Liver (tissue), 8 donors: ENCODE measurements at regions not wholly inside any gene's neighbourhood (a gene's known extent, or its start where the extent isn't known, plus 50 kb on each side); places are given as distances from the start of the nearest gene placed in this dataset.

Experiments used
- DNase-seq: peaks from one replicate; pipeline ENCODE4 v3.0.0-alpha.2; 2017; ENCODE audit warnings: low spot score
- H3K27ac ChIP-seq, 2 donors: one replicate each; pipeline ENCODE4 v1.7.0; 2013; ENCODE audit warnings: inconsistent platforms in 2 of 2, low read length in 2 of 2, control low read depth in 1 of 2, low read depth in 1 of 2, mild to moderate bottlenecking in 1 of 2
- H3K27me3 ChIP-seq, 4 donors: one replicate each; pipeline versions ENCODE4 v1.6.1 to v1.7.0; 2013; ENCODE audit warnings: low read length in 3 of 4, inconsistent platforms in 1 of 4, mild to moderate bottlenecking in 1 of 4, moderate library complexity in 1 of 4; ENCODE audit not compliant: control insufficient read depth in 4 of 4, insufficient read depth in 4 of 4
- H3K36me3 ChIP-seq, 4 donors: one replicate each; pipeline versions ENCODE4 v1.6.1 to v1.7.0; 2013; ENCODE audit warnings: low read length in 3 of 4, mild to moderate bottlenecking in 3 of 4, low read depth in 1 of 4, moderate library complexity in 1 of 4; ENCODE audit not compliant: control insufficient read depth in 4 of 4, insufficient read depth in 3 of 4
- H3K4me1 ChIP-seq, 4 donors: one replicate each; pipeline versions ENCODE4 v1.6.1 to v1.7.0; 2013; ENCODE audit warnings: low read length in 3 of 4, mild to moderate bottlenecking in 3 of 4, moderate library complexity in 1 of 4; ENCODE audit not compliant: control insufficient read depth in 4 of 4, insufficient read depth in 4 of 4
- H3K4me3 ChIP-seq, 3 donors: one replicate each; pipeline versions ENCODE4 v1.6.1 to v1.7.0; 2013; ENCODE audit warnings: low read length in 3 of 3, control low read depth in 1 of 3, low read depth in 1 of 3, mild to moderate bottlenecking in 1 of 3
- H3K9ac ChIP-seq, 2 donors: one replicate each; pipeline ENCODE4 v1.7.0; 2013; ENCODE audit warnings: low read length in 2 of 2, mild to moderate bottlenecking in 2 of 2, moderate library complexity in 2 of 2, control low read depth in 1 of 2, low read depth in 1 of 2
- H3K9me3 ChIP-seq, 4 donors: one replicate each; pipeline versions ENCODE4 v1.6.1 to v1.7.0; 2013; ENCODE audit warnings: low read length in 3 of 4; ENCODE audit not compliant: control insufficient read depth in 4 of 4
- EGR1 ChIP-seq, 2 donors: IDR thresholded peaks; 2 replicates each; pipeline ENCODE4 v1.6.1; 2016 to 2018; ENCODE audit warnings: antibody characterized with exemption in 2 of 2, low read depth in 2 of 2
- FOXA1 ChIP-seq: IDR thresholded peaks from 2 replicates; pipeline ENCODE4 v1.6.1; 2016; ENCODE audit warnings: antibody characterized with exemption
- FOXA2 ChIP-seq: IDR thresholded peaks from 2 replicates; pipeline ENCODE4 v1.6.1; 2016; ENCODE audit warnings: antibody characterized with exemption
- GABPA ChIP-seq, 2 donors: IDR thresholded peaks in 1 of 2; conservative IDR thresholded peaks in 1 of 2; 2 replicates each; pipeline ENCODE4 v1.6.1; 2016; ENCODE audit warnings: antibody characterized with exemption in 2 of 2, mild to moderate bottlenecking in 1 of 2, moderate library complexity in 1 of 2
- HNF4A ChIP-seq, 2 donors: conservative IDR thresholded peaks; 2 replicates each; pipeline ENCODE4 v1.6.1; 2016; ENCODE audit warnings: antibody characterized with exemption in 2 of 2, mild to moderate bottlenecking in 2 of 2
- HNF4G ChIP-seq: IDR thresholded peaks from 2 replicates; pipeline ENCODE4 v1.6.1; 2016; ENCODE audit warnings: antibody characterized with exemption
- JUND ChIP-seq, 2 donors: IDR thresholded peaks; 2 replicates each; pipeline ENCODE4 v1.6.1; 2016; ENCODE audit warnings: antibody characterized with exemption in 2 of 2
- NR2F2 ChIP-seq: IDR thresholded peaks from 2 replicates; pipeline ENCODE4 v1.6.1; 2016; ENCODE audit warnings: antibody characterized with exemption
- RAD21 ChIP-seq, 2 donors: IDR thresholded peaks; 2 replicates each; pipeline ENCODE4 v1.6.1; 2016; ENCODE audit warnings: antibody characterized with exemption in 2 of 2, mild to moderate bottlenecking in 2 of 2
- RXRA ChIP-seq, 2 donors: IDR thresholded peaks; 2 replicates each; pipeline ENCODE4 v1.6.1; 2017 to 2018; ENCODE audit warnings: antibody characterized with exemption in 2 of 2, mild to moderate bottlenecking in 1 of 2
- SP1 ChIP-seq: IDR thresholded peaks from 2 replicates; pipeline ENCODE4 v1.6.1; 2018; ENCODE audit warnings: antibody characterized with exemption, mild to moderate bottlenecking
- TAF1 ChIP-seq: conservative IDR thresholded peaks from 2 replicates; pipeline ENCODE4 v1.6.1; 2016; ENCODE audit warnings: antibody characterized with exemption, mild to moderate bottlenecking
- YY1 ChIP-seq: IDR thresholded peaks from 2 replicates; pipeline ENCODE4 v1.6.1; 2016; ENCODE audit warnings: antibody characterized with exemption, mild to moderate bottlenecking
- WGBS: extraction: QIAGEN DNeasy Blood & Tissue Kit; methylation state at CpG from one replicate; pipeline ENCODE4 v1.1.7; 2013; 5-methylcytosine and 5-hydroxymethylcytosine counted together
- TF ChIP-seq, protein P1 (sequence below): fragments of 150-350 bp; IDR thresholded peaks from 2 replicates; pipeline ENCODE4 v1.5.1; 2017; ENCODE audit warnings: improper control_type of control experiment, low read depth, low read length; ENCODE audit not compliant: missing input control
- TF ChIP-seq, protein P2 (sequence below): IDR thresholded peaks from 2 replicates; pipeline ENCODE4 v1.6.1; 2016; ENCODE audit warnings: antibody characterized with exemption
- TF ChIP-seq, protein P3 (sequence below): IDR thresholded peaks from 2 replicates; pipeline ENCODE4 v1.6.1; 2016; ENCODE audit warnings: antibody characterized with exemption
- TF ChIP-seq, protein P4 (sequence below): IDR thresholded peaks from 2 replicates; pipeline ENCODE4 v1.6.1; 2016; ENCODE audit warnings: antibody characterized with exemption, mild to moderate bottlenecking
- TF ChIP-seq, protein P5 (sequence below): IDR thresholded peaks from 2 replicates; pipeline ENCODE4 v1.6.1; 2016; ENCODE audit warnings: antibody characterized with exemption
- donor health status: healthy.
- donor health status: healthy.
- donor health status: healthy.
- donor health status: healthy.
- donor health status: healthy.

DNA sequence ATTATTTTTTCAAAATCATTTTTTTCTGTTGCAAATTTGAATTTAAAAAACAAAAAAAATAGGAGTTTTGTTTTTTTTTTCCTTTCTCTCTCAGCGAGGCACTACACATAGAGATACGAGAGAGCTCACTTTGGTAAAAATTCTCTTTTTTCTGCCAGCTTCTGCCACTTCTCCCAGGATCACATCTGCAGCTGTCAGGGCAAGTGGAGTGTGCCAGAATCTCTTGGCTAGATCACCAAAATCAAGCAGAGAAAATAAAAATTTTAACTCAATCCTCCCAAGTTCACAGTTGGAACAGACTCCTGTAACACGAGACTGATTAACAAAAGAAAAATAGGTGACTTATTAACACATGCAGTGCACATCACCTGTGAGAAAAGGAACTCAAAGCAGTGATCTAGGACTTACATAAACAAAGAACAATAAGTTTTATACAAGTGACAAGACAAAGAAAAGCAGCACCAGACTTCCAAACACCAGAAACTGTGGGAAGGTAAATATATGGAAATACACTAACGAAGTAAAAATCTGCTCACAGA, 213.2 kb upstream of the ZFP42 start:
- no peak for DNase-seq
- H3K27ac ChIP-seq: no peak overlapping the region

More for the DNA sequence above, 213.2 kb upstream of the ZFP42 start:
- no peaks in the 10 kb centered on the region for H3K4me1 ChIP-seq
- H3K9ac ChIP-seq: no peak overlapping the region
- H3K36me3 ChIP-seq: no peaks in the 10 kb centered on the region
- H3K9me3 ChIP-seq: peaks cover 0 to 3% (median 0%) of the 10 kb centered on the region in 4 donors
- TF ChIP-seq FOXA2 (no peak), JUND (IDR thresholded peaks at IDR 0.05) (no peak), HNF4G (no peak), YY1 (no peak), SP1 (no peak), TAF1 (no peak), RXRA (IDR thresholded peaks at IDR 0.05) (no peak), FOXA1 (no peak), EGR1 (IDR thresholded peaks at IDR 0.05; ENCODE audit: low read depth in 2 of 2) (no peak), RAD21 (IDR thresholded peaks at IDR 0.05) (no peak), NR2F2 (no peak), HNF4A (conservative IDR thresholded peaks at IDR 0.05) (no peak), GABPA (IDR thresholded peaks at IDR 0.05 in 1 of 2, conservative IDR thresholded peaks at IDR 0.05 in 1 of 2) (no peak)
- TF ChIP-seq, protein P1, sequence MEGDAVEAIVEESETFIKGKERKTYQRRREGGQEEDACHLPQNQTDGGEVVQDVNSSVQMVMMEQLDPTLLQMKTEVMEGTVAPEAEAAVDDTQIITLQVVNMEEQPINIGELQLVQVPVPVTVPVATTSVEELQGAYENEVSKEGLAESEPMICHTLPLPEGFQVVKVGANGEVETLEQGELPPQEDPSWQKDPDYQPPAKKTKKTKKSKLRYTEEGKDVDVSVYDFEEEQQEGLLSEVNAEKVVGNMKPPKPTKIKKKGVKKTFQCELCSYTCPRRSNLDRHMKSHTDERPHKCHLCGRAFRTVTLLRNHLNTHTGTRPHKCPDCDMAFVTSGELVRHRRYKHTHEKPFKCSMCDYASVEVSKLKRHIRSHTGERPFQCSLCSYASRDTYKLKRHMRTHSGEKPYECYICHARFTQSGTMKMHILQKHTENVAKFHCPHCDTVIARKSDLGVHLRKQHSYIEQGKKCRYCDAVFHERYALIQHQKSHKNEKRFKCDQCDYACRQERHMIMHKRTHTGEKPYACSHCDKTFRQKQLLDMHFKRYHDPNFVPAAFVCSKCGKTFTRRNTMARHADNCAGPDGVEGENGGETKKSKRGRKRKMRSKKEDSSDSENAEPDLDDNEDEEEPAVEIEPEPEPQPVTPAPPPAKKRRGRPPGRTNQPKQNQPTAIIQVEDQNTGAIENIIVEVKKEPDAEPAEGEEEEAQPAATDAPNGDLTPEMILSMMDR: no peak
- TF ChIP-seq, protein P2, sequence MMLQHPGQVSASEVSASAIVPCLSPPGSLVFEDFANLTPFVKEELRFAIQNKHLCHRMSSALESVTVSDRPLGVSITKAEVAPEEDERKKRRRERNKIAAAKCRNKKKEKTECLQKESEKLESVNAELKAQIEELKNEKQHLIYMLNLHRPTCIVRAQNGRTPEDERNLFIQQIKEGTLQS: no peak
- TF ChIP-seq, protein P3, sequence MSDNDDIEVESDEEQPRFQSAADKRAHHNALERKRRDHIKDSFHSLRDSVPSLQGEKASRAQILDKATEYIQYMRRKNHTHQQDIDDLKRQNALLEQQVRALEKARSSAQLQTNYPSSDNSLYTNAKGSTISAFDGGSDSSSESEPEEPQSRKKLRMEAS: no peak
- TF ChIP-seq, protein P4, sequence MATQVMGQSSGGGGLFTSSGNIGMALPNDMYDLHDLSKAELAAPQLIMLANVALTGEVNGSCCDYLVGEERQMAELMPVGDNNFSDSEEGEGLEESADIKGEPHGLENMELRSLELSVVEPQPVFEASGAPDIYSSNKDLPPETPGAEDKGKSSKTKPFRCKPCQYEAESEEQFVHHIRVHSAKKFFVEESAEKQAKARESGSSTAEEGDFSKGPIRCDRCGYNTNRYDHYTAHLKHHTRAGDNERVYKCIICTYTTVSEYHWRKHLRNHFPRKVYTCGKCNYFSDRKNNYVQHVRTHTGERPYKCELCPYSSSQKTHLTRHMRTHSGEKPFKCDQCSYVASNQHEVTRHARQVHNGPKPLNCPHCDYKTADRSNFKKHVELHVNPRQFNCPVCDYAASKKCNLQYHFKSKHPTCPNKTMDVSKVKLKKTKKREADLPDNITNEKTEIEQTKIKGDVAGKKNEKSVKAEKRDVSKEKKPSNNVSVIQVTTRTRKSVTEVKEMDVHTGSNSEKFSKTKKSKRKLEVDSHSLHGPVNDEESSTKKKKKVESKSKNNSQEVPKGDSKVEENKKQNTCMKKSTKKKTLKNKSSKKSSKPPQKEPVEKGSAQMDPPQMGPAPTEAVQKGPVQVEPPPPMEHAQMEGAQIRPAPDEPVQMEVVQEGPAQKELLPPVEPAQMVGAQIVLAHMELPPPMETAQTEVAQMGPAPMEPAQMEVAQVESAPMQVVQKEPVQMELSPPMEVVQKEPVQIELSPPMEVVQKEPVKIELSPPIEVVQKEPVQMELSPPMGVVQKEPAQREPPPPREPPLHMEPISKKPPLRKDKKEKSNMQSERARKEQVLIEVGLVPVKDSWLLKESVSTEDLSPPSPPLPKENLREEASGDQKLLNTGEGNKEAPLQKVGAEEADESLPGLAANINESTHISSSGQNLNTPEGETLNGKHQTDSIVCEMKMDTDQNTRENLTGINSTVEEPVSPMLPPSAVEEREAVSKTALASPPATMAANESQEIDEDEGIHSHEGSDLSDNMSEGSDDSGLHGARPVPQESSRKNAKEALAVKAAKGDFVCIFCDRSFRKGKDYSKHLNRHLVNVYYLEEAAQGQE: no peak
- TF ChIP-seq, protein P5, sequence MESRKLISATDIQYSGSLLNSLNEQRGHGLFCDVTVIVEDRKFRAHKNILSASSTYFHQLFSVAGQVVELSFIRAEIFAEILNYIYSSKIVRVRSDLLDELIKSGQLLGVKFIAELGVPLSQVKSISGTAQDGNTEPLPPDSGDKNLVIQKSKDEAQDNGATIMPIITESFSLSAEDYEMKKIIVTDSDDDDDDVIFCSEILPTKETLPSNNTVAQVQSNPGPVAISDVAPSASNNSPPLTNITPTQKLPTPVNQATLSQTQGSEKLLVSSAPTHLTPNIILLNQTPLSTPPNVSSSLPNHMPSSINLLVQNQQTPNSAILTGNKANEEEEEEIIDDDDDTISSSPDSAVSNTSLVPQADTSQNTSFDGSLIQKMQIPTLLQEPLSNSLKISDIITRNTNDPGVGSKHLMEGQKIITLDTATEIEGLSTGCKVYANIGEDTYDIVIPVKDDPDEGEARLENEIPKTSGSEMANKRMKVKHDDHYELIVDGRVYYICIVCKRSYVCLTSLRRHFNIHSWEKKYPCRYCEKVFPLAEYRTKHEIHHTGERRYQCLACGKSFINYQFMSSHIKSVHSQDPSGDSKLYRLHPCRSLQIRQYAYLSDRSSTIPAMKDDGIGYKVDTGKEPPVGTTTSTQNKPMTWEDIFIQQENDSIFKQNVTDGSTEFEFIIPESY: no peak
- WGBS: 55% methylated on average over 4 of the region's 4 CpGs
- no peaks in the 10 kb centered on the region for H3K27me3 ChIP-seq
- no peak overlapping the region for H3K4me3 ChIP-seq
